Nephron progenitor cell (in vitro differentiated cells): ENCODE measurements at regions not wholly inside any gene's neighbourhood (a gene's known extent, or its start where the extent isn't known, plus 50 kb on each side); places are given as distances from the start of the nearest gene placed in this dataset.

Source experiments
- DNase-seq: peaks from one replicate; pipeline ENCODE4 v3.0.0; 2021
- H3K27ac Mint-ChIP-seq: 2 replicates; pipeline ENCODE4 v1.8.0; 2021; ENCODE audit warnings: mild to moderate bottlenecking, moderate library complexity, mixed read lengths
- H3K27me3 Mint-ChIP-seq: 2 replicates; pipeline ENCODE4 v1.8.0; 2021; ENCODE audit warnings: mild to moderate bottlenecking, low read depth, mixed read lengths; ENCODE audit not compliant: poor library complexity
- H3K36me3 Mint-ChIP-seq: 2 replicates; pipeline ENCODE4 v1.8.0; 2021; ENCODE audit warnings: low read depth, mixed read lengths
- H3K4me1 Mint-ChIP-seq: 2 replicates; pipeline ENCODE4 v1.8.0; 2021; ENCODE audit warnings: mixed read lengths
- H3K4me3 Mint-ChIP-seq: 2 replicates; pipeline ENCODE4 v1.8.0; 2021; ENCODE audit warnings: mild to moderate bottlenecking, moderate library complexity, mixed read lengths
- H3K9me3 Mint-ChIP-seq: 2 replicates; pipeline ENCODE4 v1.8.0; 2021; ENCODE audit warnings: mild to moderate bottlenecking, moderate library complexity, mixed read lengths
- TF ChIP-seq, protein P1 (sequence below): fragments of 200-600 bp; sonication (generic); IDR thresholded peaks from 2 replicates; pipeline ENCODE4 v1.5.0; 2021; ENCODE audit warnings: antibody characterized with exemption

DNA sequence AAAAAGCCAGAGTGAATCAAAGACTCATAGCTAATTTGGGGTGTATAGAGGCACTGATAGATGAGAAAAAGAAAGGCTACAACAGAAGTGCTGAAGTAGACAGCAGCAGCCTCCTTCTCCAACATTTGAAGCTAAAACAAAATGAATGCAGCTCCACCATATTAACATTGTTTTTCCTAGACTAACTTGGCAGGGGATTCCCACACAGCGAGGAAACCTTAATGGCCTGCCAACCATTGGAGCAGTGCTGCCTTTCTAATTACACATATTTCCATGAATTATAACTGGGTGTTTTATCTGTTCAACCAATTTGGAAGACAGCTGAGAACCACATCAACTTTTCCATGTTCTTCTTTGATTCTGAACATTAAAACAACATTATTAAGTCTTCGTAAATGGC lies 478.6 kb downstream of the LIG4 start:
- Mint-ChIP-seq H3K4me1 (no peaks in the 10 kb centered on the region), H3K36me3 (no peaks in the 10 kb centered on the region), H3K27me3 (no peaks in the 10 kb centered on the region), H3K27ac (no peak overlapping the region), H3K4me3 (no peak overlapping the region), H3K9me3 (no peaks in the 10 kb centered on the region)
- no peak for DNase-seq
- TF ChIP-seq, protein P1, sequence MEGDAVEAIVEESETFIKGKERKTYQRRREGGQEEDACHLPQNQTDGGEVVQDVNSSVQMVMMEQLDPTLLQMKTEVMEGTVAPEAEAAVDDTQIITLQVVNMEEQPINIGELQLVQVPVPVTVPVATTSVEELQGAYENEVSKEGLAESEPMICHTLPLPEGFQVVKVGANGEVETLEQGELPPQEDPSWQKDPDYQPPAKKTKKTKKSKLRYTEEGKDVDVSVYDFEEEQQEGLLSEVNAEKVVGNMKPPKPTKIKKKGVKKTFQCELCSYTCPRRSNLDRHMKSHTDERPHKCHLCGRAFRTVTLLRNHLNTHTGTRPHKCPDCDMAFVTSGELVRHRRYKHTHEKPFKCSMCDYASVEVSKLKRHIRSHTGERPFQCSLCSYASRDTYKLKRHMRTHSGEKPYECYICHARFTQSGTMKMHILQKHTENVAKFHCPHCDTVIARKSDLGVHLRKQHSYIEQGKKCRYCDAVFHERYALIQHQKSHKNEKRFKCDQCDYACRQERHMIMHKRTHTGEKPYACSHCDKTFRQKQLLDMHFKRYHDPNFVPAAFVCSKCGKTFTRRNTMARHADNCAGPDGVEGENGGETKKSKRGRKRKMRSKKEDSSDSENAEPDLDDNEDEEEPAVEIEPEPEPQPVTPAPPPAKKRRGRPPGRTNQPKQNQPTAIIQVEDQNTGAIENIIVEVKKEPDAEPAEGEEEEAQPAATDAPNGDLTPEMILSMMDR: no peak

DNA sequence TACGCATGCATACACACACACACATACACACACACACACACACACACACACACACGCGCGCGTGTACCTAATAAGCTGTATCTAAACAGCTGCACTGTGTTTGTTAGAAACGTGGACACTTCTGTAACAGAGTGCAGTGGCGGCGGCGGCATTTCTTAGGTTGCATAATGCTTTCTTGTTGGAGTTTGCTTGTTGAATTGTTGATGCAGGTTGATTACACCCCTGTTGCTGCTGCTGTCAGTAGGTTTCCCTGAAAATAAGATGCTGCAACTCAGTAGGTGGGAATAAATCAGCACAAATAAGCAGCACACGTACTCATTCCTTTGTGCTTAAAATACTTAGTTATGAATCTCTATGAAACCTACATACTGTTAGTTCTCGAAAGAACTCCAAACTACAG lies 479.2 kb downstream of the LIG4 start:
- Mint-ChIP-seq H3K4me3 (no peak overlapping the region), H3K9me3 (no peaks in the 10 kb centered on the region), H3K27me3 (peaks cover 3% of the 10 kb centered on the region), H3K27ac (no peak overlapping the region), H3K4me1 (no peaks in the 10 kb centered on the region), H3K36me3 (no peaks in the 10 kb centered on the region)
- no peak for DNase-seq
- TF ChIP-seq, protein P1: no peak

DNA sequence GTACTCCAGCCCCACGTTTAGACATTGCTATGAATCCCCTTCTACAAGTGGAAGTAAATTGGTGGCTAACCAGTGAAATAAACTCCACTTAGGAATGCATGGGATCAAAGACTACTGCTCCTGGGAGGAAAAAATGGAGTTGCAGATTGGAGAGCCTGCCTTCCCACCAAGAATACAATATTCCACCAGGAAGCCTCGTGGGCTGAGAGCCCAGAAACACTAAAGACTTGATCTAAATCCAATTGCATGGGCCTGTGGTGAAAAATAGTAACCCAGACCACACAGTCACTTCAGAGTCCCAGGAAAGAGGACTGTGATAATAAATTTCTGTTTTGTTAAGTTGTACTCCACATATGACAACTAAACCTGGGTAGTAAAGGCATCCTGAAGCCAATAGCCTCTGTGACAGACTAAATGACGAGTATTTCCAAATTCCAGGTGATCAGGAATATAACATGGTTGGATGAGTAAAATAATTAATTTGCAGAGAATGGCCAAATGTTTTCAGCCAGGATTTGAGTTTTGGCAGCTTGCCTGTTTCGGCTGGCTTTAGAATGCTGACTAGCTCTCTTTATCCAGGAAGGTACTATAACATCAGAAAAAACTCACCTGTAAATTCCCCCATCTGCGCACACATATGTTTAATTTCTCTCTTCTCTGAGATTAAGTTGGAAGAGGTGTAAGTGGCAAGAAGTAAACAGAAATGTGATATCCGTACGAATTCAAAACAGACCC lies 480.3 kb downstream of the LIG4 start:
- Mint-ChIP-seq H3K9me3 (no peaks in the 10 kb centered on the region), H3K4me1 (no peaks in the 10 kb centered on the region)

DNA sequence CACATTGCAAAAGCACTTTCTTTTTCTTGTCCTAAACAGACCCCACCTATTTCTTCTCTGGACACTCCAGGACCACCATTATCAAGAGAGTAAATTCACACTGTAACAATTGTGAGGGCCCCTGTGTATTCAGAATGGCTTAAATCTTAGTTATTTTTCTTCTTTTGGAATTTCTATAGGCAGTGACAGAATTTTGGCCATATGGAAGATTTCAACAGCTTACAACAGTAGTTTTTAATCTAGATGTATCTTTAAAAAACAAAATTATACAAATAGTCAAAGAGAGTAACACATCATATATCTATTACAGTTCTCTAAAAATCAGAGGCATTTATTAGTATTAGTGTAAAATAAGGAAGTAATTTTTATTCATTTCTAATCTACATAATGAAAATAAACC lies 482.1 kb downstream of the LIG4 start:
- DNase-seq: no peak
- H3K36me3 Mint-ChIP-seq: no peaks in the 10 kb centered on the region

More for the DNA sequence above, 480.3 kb downstream of the LIG4 start:
- Mint-ChIP-seq H3K27me3 (peaks cover 3% of the 10 kb centered on the region), H3K27ac (no peak overlapping the region), H3K4me3 (no peak overlapping the region), H3K36me3 (no peaks in the 10 kb centered on the region)
- TF ChIP-seq, protein P1: no peak
- no peak for DNase-seq

DNA sequence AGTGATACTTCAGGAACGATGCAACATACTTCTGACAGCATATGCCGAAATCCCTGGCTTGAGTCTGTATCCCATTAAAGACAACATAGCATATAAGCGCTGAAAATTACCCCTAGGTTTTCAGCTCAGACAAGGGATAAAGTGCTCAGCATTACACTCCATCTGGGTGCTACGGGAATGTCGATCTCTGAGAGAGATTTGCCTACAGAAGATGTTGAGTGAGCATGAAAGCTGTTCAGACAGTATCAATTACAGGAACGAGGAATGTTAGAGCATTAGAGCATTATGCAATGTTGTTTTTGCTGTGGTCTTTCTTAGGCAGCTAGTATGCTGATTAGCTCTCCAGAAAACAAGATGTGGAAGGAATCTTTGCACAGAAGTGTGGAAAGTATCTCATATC lies 484.5 kb downstream of the LIG4 start:
- Mint-ChIP-seq H3K27me3 (peaks cover 3% of the 10 kb centered on the region), H3K4me3 (no peak overlapping the region), H3K27ac (no peak overlapping the region), H3K9me3 (no peaks in the 10 kb centered on the region), H3K36me3 (no peaks in the 10 kb centered on the region), H3K4me1 (no peaks in the 10 kb centered on the region)
- DNase-seq: no peak
- TF ChIP-seq, protein P1: no peak

More for the DNA sequence above, 482.1 kb downstream of the LIG4 start:
- H3K4me1 Mint-ChIP-seq: no peaks in the 10 kb centered on the region
- H3K9me3 Mint-ChIP-seq: no peaks in the 10 kb centered on the region
- no peak overlapping the region for H3K27ac Mint-ChIP-seq
- TF ChIP-seq, protein P1: no peak
- no peak overlapping the region for H3K4me3 Mint-ChIP-seq
- H3K27me3 Mint-ChIP-seq: peaks cover 3% of the 10 kb centered on the region
